Neural cell (in vitro differentiated cells): ENCODE measurements at regions not wholly inside any gene's neighbourhood (a gene's known extent, or its start where the extent isn't known, plus 50 kb on each side); places are given as distances from the start of the nearest gene placed in this dataset.

ENCODE experiments used
- H2AFZ ChIP-seq: fragments of 200-600, 300-800 bp; sonication (generic), shearing (Covaris generic); 2 replicates; pipeline ENCODE4 v1.6.0; 2014; ENCODE audit warnings: low read depth, mild to moderate bottlenecking, antibody characterized with exemption, low read length, moderate library complexity
- H3F3A ChIP-seq: fragments of 200-600 bp; shearing (Covaris generic); 2 replicates; pipeline ENCODE4 v1.6.1; 2016; ENCODE audit warnings: mild to moderate bottlenecking, moderate library complexity, mixed read lengths, antibody characterized with exemption, low read length; ENCODE audit not compliant: insufficient read depth, poor library complexity, severe bottlenecking
- H3K27ac ChIP-seq: fragments of 200-600, 300-800 bp; sonication (generic), shearing (Covaris generic); 2 replicates; pipeline ENCODE4 v1.5.1; 2014; ENCODE audit warnings: mild to moderate bottlenecking, low read length, moderate library complexity
- H3K27me3 ChIP-seq: fragments of 300-800, 200-600 bp; sonication (generic), shearing (Covaris generic); 2 replicates; pipeline ENCODE4 v1.6.0; 2014; ENCODE audit warnings: mild to moderate bottlenecking, low read depth, low read length, moderate library complexity; ENCODE audit not compliant: insufficient read depth
- H3K36me3 ChIP-seq: fragments of 300-800, 200-600 bp; sonication (generic), shearing (Covaris generic); 2 replicates; pipeline ENCODE4 v1.5.1; 2014; ENCODE audit warnings: mild to moderate bottlenecking, antibody characterized with exemption, low read length, moderate library complexity; ENCODE audit not compliant: insufficient read depth
- H3K4me2 ChIP-seq: fragments of 300-800, 200-600 bp; sonication (generic), shearing (Covaris generic); 2 replicates; pipeline ENCODE4 v1.6.0; 2014; ENCODE audit warnings: mild to moderate bottlenecking, low read length
- H3K4me3 ChIP-seq: fragments of 300-800, 200-600 bp; sonication (generic), shearing (Covaris generic); 2 replicates; pipeline ENCODE4 v1.5.1; 2014; ENCODE audit warnings: mild to moderate bottlenecking, low read length, moderate library complexity
- H3K79me2 ChIP-seq: fragments of 200-600 bp; shearing (Covaris generic); replicated peaks from 2 replicates; pipeline ENCODE4 v1.6.0; 2014; ENCODE audit warnings: mild to moderate bottlenecking, low read length, moderate library complexity; ENCODE audit not compliant: insufficient read depth
- H3K9ac ChIP-seq: fragments of 300-800, 200-600 bp; sonication (generic), shearing (Covaris generic); 2 replicates; pipeline ENCODE4 v1.6.1; 2016; ENCODE audit warnings: mild to moderate bottlenecking, low read length, mixed read lengths
- H3K9me2 ChIP-seq: fragments of 200-600 bp; shearing (Covaris generic); 2 replicates; pipeline ENCODE4 v1.6.1; 2016; ENCODE audit warnings: mild to moderate bottlenecking, low read length, mixed read lengths; ENCODE audit not compliant: insufficient read depth
- H3K9me3 ChIP-seq: fragments of 200-600, 300-800 bp; sonication (generic), shearing (Covaris generic); 2 replicates; pipeline ENCODE4 v1.6.1; 2016; ENCODE audit warnings: mild to moderate bottlenecking, mixed run types, low read length, moderate library complexity, mixed read lengths
- H4K20me1 ChIP-seq: fragments of 200-600 bp; shearing (Covaris generic); 2 replicates; pipeline ENCODE4 v1.6.1; 2016; ENCODE audit warnings: mild to moderate bottlenecking, mixed run types; ENCODE audit not compliant: insufficient read depth
- CTCF ChIP-seq: fragments of 450-650 bp; IDR thresholded peaks from 2 replicates; pipeline ENCODE4 v1.5.1; 2014; ENCODE audit warnings: antibody characterized with exemption, mild to moderate bottlenecking, moderate library complexity; ENCODE audit not compliant: poor library complexity, severe bottlenecking
- EP300 ChIP-seq: fragments of 450-650 bp; conservative IDR thresholded peaks from 2 replicates; pipeline ENCODE4 v1.6.1; 2014; ENCODE audit warnings: antibody characterized with exemption, mild to moderate bottlenecking, moderate library complexity; ENCODE audit not compliant: poor library complexity, severe bottlenecking
- EZH2 ChIP-seq: fragments of 200-600, 300-800 bp; shearing (Covaris generic), sonication (generic); IDR thresholded peaks from 2 replicates; pipeline ENCODE4 v1.6.1; 2014; ENCODE audit warnings: antibody characterized with exemption, low read length, borderline replicate concordance, mild to moderate bottlenecking; ENCODE audit not compliant: insufficient read depth, poor library complexity, severe bottlenecking
- MXI1 ChIP-seq: fragments of 450-650 bp; conservative IDR thresholded peaks from 2 replicates; pipeline ENCODE4 v1.6.1; 2014; ENCODE audit warnings: antibody characterized with exemption, mild to moderate bottlenecking; ENCODE audit not compliant: poor library complexity, severe bottlenecking
- POLR2AphosphoS5 ChIP-seq: IDR thresholded peaks from 2 replicates; pipeline ENCODE4 v1.6.1; 2012
- RAD21 ChIP-seq: fragments of 450-650 bp; conservative IDR thresholded peaks from 2 replicates; pipeline ENCODE4 v1.6.1; 2014; ENCODE audit warnings: antibody characterized with exemption, mild to moderate bottlenecking, moderate library complexity
- REST ChIP-seq: IDR thresholded peaks from 2 replicates; pipeline ENCODE4 v1.6.1; 2012; ENCODE audit warnings: borderline replicate concordance
- SMC3 ChIP-seq: fragments of 450-650 bp; conservative IDR thresholded peaks from 2 replicates; pipeline ENCODE4 v1.6.1; 2014; ENCODE audit warnings: antibody characterized with exemption, mild to moderate bottlenecking, moderate library complexity; ENCODE audit not compliant: poor library complexity
- TAF1 ChIP-seq: IDR thresholded peaks from 2 replicates; pipeline ENCODE4 v1.6.1; 2012; ENCODE audit warnings: low read depth

DNA sequence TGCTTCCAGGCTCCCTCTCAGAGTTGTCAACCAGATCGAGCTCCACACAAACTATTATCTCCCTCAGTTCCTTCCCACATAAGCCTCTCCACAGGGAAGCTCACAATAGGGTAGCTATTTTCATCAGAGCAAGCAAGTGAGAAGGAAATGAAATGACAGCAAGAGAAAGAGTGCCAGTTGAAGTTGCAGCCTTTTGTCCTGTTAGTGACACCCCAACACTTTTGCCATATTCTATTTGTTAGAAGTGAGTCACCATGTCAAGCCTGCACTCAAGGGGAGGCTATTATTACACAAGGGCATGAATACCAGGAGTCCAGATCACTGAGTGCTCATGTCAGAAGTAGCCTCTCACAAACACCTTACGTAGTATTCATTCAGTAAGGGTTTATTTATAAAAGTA, 266.3 kb upstream of the NOCT start:
- Histone ChIP-seq H3K36me3 (no peaks in the 10 kb centered on the region), H3K9ac (no peak overlapping the region), H3K27ac (no peak overlapping the region), H3F3A (no peaks in the 10 kb centered on the region), H3K9me3 (no peaks in the 10 kb centered on the region), H3K4me3 (no peak overlapping the region), H3K9me2 (no peaks in the 10 kb centered on the region), H3K79me2 (no peaks in the 10 kb centered on the region), H3K4me2 (no peak overlapping the region), H3K27me3 (no peaks in the 10 kb centered on the region), H4K20me1 (no peaks in the 10 kb centered on the region), H2AFZ (no peak overlapping the region)
- TF ChIP-seq MXI1 (no peak), SMC3 (no peak), EZH2 (no peak), CTCF (no peak), RAD21 (no peak), TAF1 (no peak), POLR2AphosphoS5 (no peak), EP300 (no peak), REST (no peak)

- Histone ChIP-seq H3K36me3 (no peaks in the 10 kb centered on the region), H3F3A (no peaks in the 10 kb centered on the region), H2AFZ (no peak overlapping the region), H3K9me2 (no peaks in the 10 kb centered on the region), H3K4me3 (no peak overlapping the region), H3K79me2 (no peaks in the 10 kb centered on the region), H4K20me1 (no peaks in the 10 kb centered on the region), H3K9me3 (no peaks in the 10 kb centered on the region), H3K4me2 (no peak overlapping the region), H3K27me3 (no peaks in the 10 kb centered on the region), H3K27ac (no peak overlapping the region), H3K9ac (no peak overlapping the region)
- TF ChIP-seq SMC3 (no peak), REST (no peak), TAF1 (no peak), CTCF (no peak), POLR2AphosphoS5 (no peak), RAD21 (no peak), MXI1 (no peak), EP300 (no peak), EZH2 (no peak)
Measured at GRCh38 chr4:138741766-138742377, 273.7 kb upstream of the NOCT start.
